ENCODE measurements at regions not wholly inside any gene's neighbourhood (a gene's known extent, or its start where the extent isn't known, plus 50 kb on each side); places are given as distances from the start of the nearest gene placed in this dataset.

GRCh38 chr20:22449188-22449973 lies 135.0 kb downstream of the FOXA2 start:
- no peak overlapping the region for H3K4me3 ChIP-seq (ENCODE audit: low read depth, low read length)

GRCh38 chr20:22447447-22447778 lies 137.0 kb downstream of the FOXA2 start:
- FAIRE-seq (no peak), DNase-seq (ENCODE audit: low read depth) (peak; percentile 63)
- Histone ChIP-seq H3K36me3 (ENCODE audit: control insufficient read depth, insufficient read depth, low read length) (no peaks in the 10 kb centered on the region), H3K27me3 (ENCODE audit: control insufficient read depth, insufficient read depth, low read length) (no peaks in the 10 kb centered on the region), H3K4me3 (ENCODE audit: low read depth, low read length) (no peak overlapping the region)
- TF ChIP-seq CTCF (IDR thresholded peaks at IDR 0.05; ENCODE audit: insufficient read depth, low read length, severe bottlenecking) = no peak

More at GRCh38 chr20:22449188-22449973, 135.0 kb downstream of the FOXA2 start:
- DNase-seq (ENCODE audit: low read depth) = no peak
- peak; percentile 23 for FAIRE-seq
- no peaks in the 10 kb centered on the region for H3K36me3 ChIP-seq (ENCODE audit: control insufficient read depth, insufficient read depth, low read length)
- no peaks in the 10 kb centered on the region for H3K27me3 ChIP-seq (ENCODE audit: control insufficient read depth, insufficient read depth, low read length)
- TF ChIP-seq CTCF (IDR thresholded peaks at IDR 0.05; ENCODE audit: insufficient read depth, low read length, severe bottlenecking) = no peak

GRCh38 chr20:22446613-22447446 lies 137.5 kb downstream of the FOXA2 start:
- Histone ChIP-seq H3K36me3 (ENCODE audit: control insufficient read depth, insufficient read depth, low read length) (no peaks in the 10 kb centered on the region), H3K4me3 (ENCODE audit: low read depth, low read length) (no peak overlapping the region), H3K27me3 (ENCODE audit: control insufficient read depth, insufficient read depth, low read length) (no peaks in the 10 kb centered on the region)
- DNase-seq (ENCODE audit: low read depth) (peak; percentile 69), FAIRE-seq (no peak)
- no peak for TF ChIP-seq CTCF (IDR thresholded peaks at IDR 0.05; ENCODE audit: insufficient read depth, low read length, severe bottlenecking)

DNA sequence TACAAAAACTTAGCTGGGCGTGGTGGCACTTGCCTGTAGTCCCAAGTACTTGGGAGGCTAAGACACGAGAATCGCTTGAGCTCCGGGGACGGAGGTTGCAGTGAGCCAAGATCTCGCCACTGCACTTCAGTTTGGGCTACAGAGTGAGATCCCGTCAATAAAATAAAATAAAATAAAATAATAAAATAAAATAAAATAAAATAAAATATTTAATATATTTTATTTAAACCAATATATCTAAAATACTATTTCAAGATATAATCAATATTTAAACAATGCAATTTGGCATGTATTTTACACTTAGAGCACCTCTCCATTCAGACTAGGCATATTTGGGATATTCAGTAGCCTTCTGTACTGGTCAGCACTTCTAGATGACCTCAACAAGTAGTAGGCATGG lies 142.1 kb downstream of the FOXA2 start:
- DNase-seq (ENCODE audit: low read depth) (no peak), FAIRE-seq (no peak)
- Histone ChIP-seq H3K4me3 (ENCODE audit: low read depth, low read length) (no peak overlapping the region), H3K36me3 (ENCODE audit: control insufficient read depth, insufficient read depth, low read length) (no peaks in the 10 kb centered on the region), H3K27me3 (ENCODE audit: control insufficient read depth, insufficient read depth, low read length) (no peaks in the 10 kb centered on the region)
- TF ChIP-seq CTCF (IDR thresholded peaks at IDR 0.05; ENCODE audit: insufficient read depth, low read length, severe bottlenecking) = no peak

- no peak overlapping the region for H3K4me3 ChIP-seq (ENCODE audit: low read depth, low read length)
- TF ChIP-seq CTCF (IDR thresholded peaks at IDR 0.05; ENCODE audit: insufficient read depth, low read length, severe bottlenecking) = peak; percentile 8
- FAIRE-seq = no peak
- H3K27me3 ChIP-seq (ENCODE audit: control insufficient read depth, insufficient read depth, low read length) = no peaks in the 10 kb centered on the region
- DNase-seq (ENCODE audit: low read depth) = no peak
- no peaks in the 10 kb centered on the region for H3K36me3 ChIP-seq (ENCODE audit: control insufficient read depth, insufficient read depth, low read length)
Observed at GRCh38 chr20:22438926-22439325, 145.4 kb downstream of the FOXA2 start.
